Heart right ventricle (tissue), 16 donors: ENCODE measurements at regions not wholly inside any gene's neighbourhood (a gene's known extent, or its start where the extent isn't known, plus 50 kb on each side); places are given as distances from the start of the nearest gene placed in this dataset.

Experiments
- ATAC-seq, 8 donors: fragments of 200-7000 bp; cut with Tn5 transposase; one replicate each; pipeline ENCODE4 v1.9.1; 2020; ENCODE audit warnings: mild to moderate bottlenecking in 8 of 8, moderate library complexity in 8 of 8, moderate number of reproducible peaks in 1 of 8
- DNase-seq, 2 donors: peaks; one replicate each; pipeline ENCODE4 v3.0.0-alpha.2; 2020
- H3K27ac ChIP-seq, 10 donors: fragments of 200-600 bp; sonication (generic) in 2 of 10; one replicate each; pipeline versions ENCODE4 v1.5.0 to v1.8.0; 2020 to 2022; ENCODE audit warnings: mild to moderate bottlenecking in 3 of 10
- H3K27me3 ChIP-seq, 7 donors: fragments of 200-600 bp; one replicate each; pipeline ENCODE4 v1.8.0; 2021 to 2022; ENCODE audit warnings: mild to moderate bottlenecking in 2 of 7
- H3K36me3 ChIP-seq, 9 donors: fragments of 200-600 bp; sonication (generic) in 1 of 9; one replicate each; pipeline versions ENCODE4 v1.5.0 to v1.8.0; 2020 to 2022; ENCODE audit warnings: mild to moderate bottlenecking in 2 of 9
- H3K4me1 ChIP-seq, 9 donors: fragments of 200-600 bp; sonication (generic) in 1 of 9; one replicate each; pipeline versions ENCODE4 v1.5.0 to v1.8.0; 2020 to 2022; ENCODE audit warnings: mild to moderate bottlenecking in 4 of 9
- H3K4me3 ChIP-seq, 10 donors: fragments of 200-600 bp; sonication (generic) in 2 of 10; one replicate each; pipeline versions ENCODE4 v1.5.0 to v1.8.0; 2020 to 2022; ENCODE audit warnings: mild to moderate bottlenecking in 7 of 10, moderate library complexity in 2 of 10
- H3K9me3 ChIP-seq, 11 donors: fragments of 200-600 bp in 10 of 11; sonication (generic) in 2 of 11; one replicate each; pipeline versions ENCODE4 v1.5.0 to v1.8.0; 2013 to 2022; ENCODE audit warnings: mild to moderate bottlenecking in 2 of 11, control low read depth in 1 of 11, moderate library complexity in 1 of 11
- CTCF ChIP-seq, 9 donors: fragments of 200-600 bp; sonication (generic) in 2 of 9; IDR thresholded peaks; one replicate each; pipeline versions ENCODE4 v1.5.0 to v1.8.0; 2021 to 2022; ENCODE audit warnings: antibody characterized with exemption in 9 of 9, mild to moderate bottlenecking in 5 of 9, moderate library complexity in 1 of 9
- WGBS, 2 donors: extraction: QIAGEN DNeasy Blood & Tissue Kit; methylation state at CpG; one replicate each; pipeline ENCODE4 v1.1.7; 2013; ENCODE audit warnings: inconsistent platforms in 1 of 2; 5-methylcytosine and 5-hydroxymethylcytosine counted together
- intact Hi-C, 10 donors: fragments of 100-400 bp; cut with DNase I; formaldehyde crosslinking; loops; one replicate each; pipeline versions ENCODE4 v1.11.1 to v1.14.2; 2022
- donor health status: Arrhythmogenic right ventricular cardiomyopathy.
- donor health status: ischemic (EF 13 %, LVEDD 7.1; RV severe dilation, severe dysfunction).
- donor health status: healthy with polysubstance abuse.
- donor health status: DM: no; HTN: yes; CAD: no.
- donor health status: DM: no; HTN: no; CAD: no.
- donor health status: ischemic (EF 25% LVEDD 6.9; RV normal size, moderate dysfunction).
- donor health status: ischemic (EF 25% LVEDD 5.7; RV mildly dilated, moderate dysfunction).
- donor health status: healthy.
- donor health status: DM: yes; HTN: yes; CAD: no.
- donor health status: Ischemic cardiomyopathy.
- donor health status: ischemic (EF 35%, LVEDD 5.7; RV mildly dilated, moderate dysfunction).
- donor health status: nonischemic (EF 11% LVEDD 7.7; RV severe dilation, severe dysfunction).
- donor health status: DM: yes; HTN: yes; CAD: no.
- donor health status: PGD.
- donor health status: ischemic (EF 29% LVEDD 5.4; RV normal size, mild dysfunction).
- donor health status: nonischemic (EF 23%, LVEDD 6.1; RV moderate dilation, normal function).

- intact Hi-C loops = no loop called here
- no peak for ATAC-seq
- Histone ChIP-seq H3K27ac (no peak overlapping the region), H3K27me3 (no peaks in the 10 kb centered on the region), H3K36me3 (no peaks in the 10 kb centered on the region), H3K4me1 (no peaks in the 10 kb centered on the region), H3K9me3 (peaks cover 0 to 45% (median 9%) of the 10 kb centered on the region in 11 donors), H3K4me3 (no peak overlapping the region)
- no peak for TF ChIP-seq CTCF (IDR thresholded peaks at IDR 0.05)
- DNase-seq = no peak
- whole genome bisulfite sequencing, 2 donors = 63 to 69% methylated on average over 8 of the region's 8 CpGs
Measured at GRCh38 chr4:115418635-115419396, 305.4 kb upstream of the NDST4 start.

- no peak for TF ChIP-seq CTCF (IDR thresholded peaks at IDR 0.05)
- DNase-seq = no peak
- intact Hi-C loops = no loop called here
- Histone ChIP-seq H3K27ac (no peak overlapping the region), H3K36me3 (no peaks in the 10 kb centered on the region), H3K4me1 (no peaks in the 10 kb centered on the region), H3K27me3 (no peaks in the 10 kb centered on the region), H3K4me3 (no peak overlapping the region), H3K9me3 (peaks cover 0 to 37% (median 9%) of the 10 kb centered on the region in 11 donors)
- ATAC-seq = no peak
Measured at GRCh38 chr4:115396034-115396433, 282.6 kb upstream of the NDST4 start.

GRCh38 chr4:115376866-115377265, 263.4 kb upstream of the NDST4 start:
- no peak for DNase-seq
- Histone ChIP-seq H3K9me3 (no peaks in the 10 kb centered on the region), H3K4me1 (no peaks in the 10 kb centered on the region), H3K27me3 (no peaks in the 10 kb centered on the region), H3K36me3 (no peaks in the 10 kb centered on the region), H3K27ac (no peak overlapping the region), H3K4me3 (no peak overlapping the region)
- 55 to 83% methylated on average over 2 of the region's 2 CpGs for WGBS, 2 donors
- no peak for ATAC-seq
- intact Hi-C loops = no loop called here
- TF ChIP-seq CTCF (IDR thresholded peaks at IDR 0.05) = no peak

GRCh38 chr4:115374621-115375020, 261.2 kb upstream of the NDST4 start:
- ATAC-seq (no peak), DNase-seq (no peak)
- H3K9me3 ChIP-seq = no peaks in the 10 kb centered on the region
- H3K36me3 ChIP-seq = no peaks in the 10 kb centered on the region
- H3K27ac ChIP-seq = no peak overlapping the region
- no peaks in the 10 kb centered on the region for H3K27me3 ChIP-seq
- intact Hi-C loops = no loop called here
- 77 to 80% methylated on average over 4 of the region's 4 CpGs for WGBS, 2 donors
- no peaks in the 10 kb centered on the region for H3K4me1 ChIP-seq
- no peak for TF ChIP-seq CTCF (IDR thresholded peaks at IDR 0.05)
- H3K4me3 ChIP-seq = no peak overlapping the region
